ENCODE measurements at regions not wholly inside any gene's neighbourhood (a gene's known extent, or its start where the extent isn't known, plus 50 kb on each side); places are given as distances from the start of the nearest gene placed in this dataset.

- H3K36me3 ChIP-seq (ENCODE audit: insufficient read depth) = no peaks in the 10 kb centered on the region
- Mint-ChIP-seq H3K27me3 (ENCODE audit: insufficient read depth, low read depth, poor library complexity) (peaks cover 4% of the 10 kb centered on the region), H3K4me1 (peaks cover 29% of the 10 kb centered on the region), H3K9me3 (no peaks in the 10 kb centered on the region; the same call in 2 of the 3 replicates), H3K27ac (no peak overlapping the region), H3K4me3 (no peak overlapping the region), H3K36me3 (ENCODE audit: low read depth) (no peaks in the 10 kb centered on the region; the same call in 2 of the 3 replicates)
- no peak for TF ChIP-seq REST (IDR thresholded peaks at IDR 0.05; ENCODE audit: unreplicated experiment)
- TF ChIP-seq EZH2 (IDR thresholded peaks at IDR 0.05; ENCODE audit: low read depth, unreplicated experiment) = no peak
- no peak for TF ChIP-seq ETS1 (IDR thresholded peaks at IDR 0.05)
- no peak for TF ChIP-seq POLR2AphosphoS5 (IDR thresholded peaks at IDR 0.05; ENCODE audit: low read depth)
- TF ChIP-seq EZH2phosphoT487 (IDR thresholded peaks at IDR 0.05; ENCODE audit: unreplicated experiment) = no peak
- H3K4me2 ChIP-seq = no peak overlapping the region
- peaks cover 4% of the 10 kb centered on the region; the same call in 1 of the 2 replicates for H3F3A ChIP-seq (replicated peaks; ENCODE audit: low read depth)
- H3K4me1 ChIP-seq (ENCODE audit: insufficient read depth) = peaks cover 38% of the 10 kb centered on the region
- no peak for ATAC-seq
- H3K79me2 ChIP-seq (replicated peaks; ENCODE audit: insufficient read depth) = no peaks in the 10 kb centered on the region
- H3K9me2 ChIP-seq (ENCODE audit: insufficient read depth) = peaks cover 7% of the 10 kb centered on the region
- H3K27ac ChIP-seq (ENCODE audit: low read depth) = no peak overlapping the region
- no peak overlapping the region for H3K4me3 ChIP-seq
- H3K27me3 ChIP-seq (ENCODE audit: insufficient read depth) = no peaks in the 10 kb centered on the region
- H4K20me1 ChIP-seq (replicated peaks; ENCODE audit: insufficient read depth) = no peaks in the 10 kb centered on the region
- 0 out of 2 replicates have a peak overlapping the region, but pooled peaks have one; percentile 19 for H2AFZ ChIP-seq
- DNase-seq (ENCODE audit: low spot score) = no peak
These were observed 57.6 kb downstream of the PTTG1 start for GRCh38 chr5:160479220-160479619.

- no peaks in the 10 kb centered on the region; the same call in 2 of the 3 replicates for H3K36me3 Mint-ChIP-seq (ENCODE audit: low read depth)
- no peaks in the 10 kb centered on the region for H3K27me3 ChIP-seq (ENCODE audit: insufficient read depth)
- peaks cover 7% of the 10 kb centered on the region for H3K9me2 ChIP-seq (ENCODE audit: insufficient read depth)
- H3K4me3 Mint-ChIP-seq = no peak overlapping the region
- no peak overlapping the region for H3K4me3 ChIP-seq
- H3K27ac Mint-ChIP-seq = no peak overlapping the region
- DNase-seq (ENCODE audit: low spot score) (no peak), ATAC-seq (no peak)
- H3K4me1 Mint-ChIP-seq = peaks cover 36% of the 10 kb centered on the region
- no peaks in the 10 kb centered on the region for H4K20me1 ChIP-seq (replicated peaks; ENCODE audit: insufficient read depth)
- peaks cover 4% of the 10 kb centered on the region; the same call in 1 of the 2 replicates for H3F3A ChIP-seq (replicated peaks; ENCODE audit: low read depth)
- peaks cover 44% of the 10 kb centered on the region for H3K4me1 ChIP-seq (ENCODE audit: insufficient read depth)
- no peaks in the 10 kb centered on the region for H3K36me3 ChIP-seq (ENCODE audit: insufficient read depth)
- peaks cover 4% of the 10 kb centered on the region for H3K27me3 Mint-ChIP-seq (ENCODE audit: insufficient read depth, low read depth, poor library complexity)
- 0 out of 2 replicates have a peak overlapping the region, but pooled peaks have one; percentile 19 for H2AFZ ChIP-seq
- no peak overlapping the region for H3K27ac ChIP-seq (ENCODE audit: low read depth)
- TF ChIP-seq NANOG (IDR thresholded peaks at IDR 0.05; ENCODE audit: borderline replicate concordance) (no peak), ETS1 (IDR thresholded peaks at IDR 0.05) (no peak), REST (IDR thresholded peaks at IDR 0.05; ENCODE audit: unreplicated experiment) (no peak), JUNB (IDR thresholded peaks at IDR 0.05; ENCODE audit: unreplicated experiment) (no peak), ZNF114 (CRISPR knock-in tag; IDR thresholded peaks at IDR 0.05) (no peak)
- no peaks in the 10 kb centered on the region; the same call in 2 of the 3 replicates for H3K9me3 Mint-ChIP-seq
- H3K79me2 ChIP-seq (replicated peaks; ENCODE audit: insufficient read depth) = no peaks in the 10 kb centered on the region
- H3K4me2 ChIP-seq = no peak overlapping the region
These were observed 58.3 kb downstream of the PTTG1 start for GRCh38 chr5:160479926-160480325.

All from GM23338 (cell line).